ENCODE measurements at regions not wholly inside any gene's neighbourhood (a gene's known extent, or its start where the extent isn't known, plus 50 kb on each side); places are given as distances from the start of the nearest gene placed in this dataset.

DNA sequence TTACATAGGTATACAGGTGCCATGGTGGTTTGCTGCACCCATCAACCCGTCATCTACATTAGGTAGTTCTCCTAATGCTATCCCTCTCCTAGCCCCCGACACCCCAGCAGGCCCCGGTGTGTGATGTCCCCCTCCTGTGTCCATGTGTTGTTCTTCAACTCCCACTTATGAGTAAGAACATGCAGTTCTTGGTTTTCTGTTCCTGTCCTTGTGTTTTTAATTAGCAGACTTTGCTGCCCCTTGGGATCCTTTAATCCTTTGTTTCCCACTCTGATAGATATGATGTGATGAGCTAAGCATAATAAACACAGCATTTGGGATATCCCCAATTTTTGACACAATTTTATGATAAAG is 71.1 kb upstream of the PALS2 start:
- no peak for DNase-seq
- H3K27me3 ChIP-seq (ENCODE audit: insufficient read depth, low read length, poor library complexity), result no peaks in the 10 kb centered on the region

DNA sequence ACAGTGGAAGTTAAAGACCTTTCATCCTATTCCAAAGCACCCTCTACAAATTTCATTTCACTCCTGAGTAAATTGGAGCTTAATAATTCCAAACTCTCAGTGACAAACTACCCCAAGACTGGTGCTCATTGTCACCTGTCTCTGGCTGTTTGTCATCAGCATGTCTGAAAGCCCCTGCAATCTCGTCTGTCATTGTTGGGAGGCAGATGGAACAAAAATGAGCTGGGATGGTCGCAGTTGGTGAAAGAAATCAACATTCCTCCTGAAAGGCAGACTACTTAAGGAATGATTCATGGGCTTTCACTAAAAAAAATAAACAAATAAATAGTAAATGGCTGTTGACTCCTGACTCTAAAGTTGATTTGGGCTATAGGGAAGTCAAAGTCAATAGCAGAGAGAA is 69.7 kb upstream of the PALS2 start:
- Histone ChIP-seq H3K27ac (ENCODE audit: low read length) (no peak overlapping the region), H2AFZ (ENCODE audit: low read depth, low read length) (no peak overlapping the region), H3K9me3 (ENCODE audit: insufficient read depth, low read length, severe bottlenecking) (no peaks in the 10 kb centered on the region), H3K9ac (ENCODE audit: low read depth, low read length) (no peak overlapping the region), H4K20me1 (ENCODE audit: insufficient read depth, low read length) (no peaks in the 10 kb centered on the region; the same call in 1 of the 2 replicates), H3K27me3 (ENCODE audit: insufficient read depth, low read length, poor library complexity) (no peaks in the 10 kb centered on the region), H3K4me2 (ENCODE audit: insufficient read depth, low read length) (no peak overlapping the region), H3K36me3 (ENCODE audit: insufficient read depth, low read length) (no peaks in the 10 kb centered on the region), H3K4me3 (ENCODE audit: low read depth in 1 of 2, low read length in 2 of 2) (no peak overlapping the region), H3K79me2 (ENCODE audit: insufficient read depth, low read length) (no peaks in the 10 kb centered on the region), H3K4me1 (ENCODE audit: insufficient read depth, low read length) (no peaks in the 10 kb centered on the region)
- DNase-seq (no peak), ATAC-seq (ENCODE audit: insufficient read depth, low read depth) (no peak)
- TF ChIP-seq, protein P1, sequence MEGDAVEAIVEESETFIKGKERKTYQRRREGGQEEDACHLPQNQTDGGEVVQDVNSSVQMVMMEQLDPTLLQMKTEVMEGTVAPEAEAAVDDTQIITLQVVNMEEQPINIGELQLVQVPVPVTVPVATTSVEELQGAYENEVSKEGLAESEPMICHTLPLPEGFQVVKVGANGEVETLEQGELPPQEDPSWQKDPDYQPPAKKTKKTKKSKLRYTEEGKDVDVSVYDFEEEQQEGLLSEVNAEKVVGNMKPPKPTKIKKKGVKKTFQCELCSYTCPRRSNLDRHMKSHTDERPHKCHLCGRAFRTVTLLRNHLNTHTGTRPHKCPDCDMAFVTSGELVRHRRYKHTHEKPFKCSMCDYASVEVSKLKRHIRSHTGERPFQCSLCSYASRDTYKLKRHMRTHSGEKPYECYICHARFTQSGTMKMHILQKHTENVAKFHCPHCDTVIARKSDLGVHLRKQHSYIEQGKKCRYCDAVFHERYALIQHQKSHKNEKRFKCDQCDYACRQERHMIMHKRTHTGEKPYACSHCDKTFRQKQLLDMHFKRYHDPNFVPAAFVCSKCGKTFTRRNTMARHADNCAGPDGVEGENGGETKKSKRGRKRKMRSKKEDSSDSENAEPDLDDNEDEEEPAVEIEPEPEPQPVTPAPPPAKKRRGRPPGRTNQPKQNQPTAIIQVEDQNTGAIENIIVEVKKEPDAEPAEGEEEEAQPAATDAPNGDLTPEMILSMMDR (IDR thresholded peaks at IDR 0.05; ENCODE audit: borderline replicate concordance, extremely low read depth, low read length, poor library complexity, severe bottlenecking), result no peak
- no peak for TF ChIP-seq EZH2 (IDR thresholded peaks at IDR 0.05; ENCODE audit: borderline replicate concordance, low read depth, low read length, severe bottlenecking)

More for the DNA sequence above, 71.1 kb upstream of the PALS2 start:
- Histone ChIP-seq H3K27ac (ENCODE audit: low read length) (no peak overlapping the region), H3K9me3 (ENCODE audit: insufficient read depth, low read length, severe bottlenecking) (no peaks in the 10 kb centered on the region), H3K4me3 (ENCODE audit: low read depth in 1 of 2, low read length in 2 of 2) (no peak overlapping the region), H3K4me2 (ENCODE audit: insufficient read depth, low read length) (no peak overlapping the region), H3K36me3 (ENCODE audit: insufficient read depth, low read length) (no peaks in the 10 kb centered on the region), H3K79me2 (ENCODE audit: insufficient read depth, low read length) (no peaks in the 10 kb centered on the region), H3K4me1 (ENCODE audit: insufficient read depth, low read length) (no peaks in the 10 kb centered on the region), H4K20me1 (ENCODE audit: insufficient read depth, low read length) (no peaks in the 10 kb centered on the region), H2AFZ (ENCODE audit: low read depth, low read length) (no peak overlapping the region), H3K9ac (ENCODE audit: low read depth, low read length) (no peak overlapping the region)
- TF ChIP-seq, protein P1 (IDR thresholded peaks at IDR 0.05; ENCODE audit: borderline replicate concordance, extremely low read depth, low read length, poor library complexity, severe bottlenecking), result no peak
- TF ChIP-seq EZH2 (IDR thresholded peaks at IDR 0.05; ENCODE audit: borderline replicate concordance, low read depth, low read length, severe bottlenecking), result no peak
- no peak for ATAC-seq (ENCODE audit: insufficient read depth, low read depth)

- DNase-seq, result no peak
Measured at GRCh38 chr7:24504040-24504439, 69.2 kb upstream of the PALS2 start.

More at GRCh38 chr7:24504040-24504439, 69.2 kb upstream of the PALS2 start:
- H3K36me3 ChIP-seq (ENCODE audit: insufficient read depth, low read length), result no peaks in the 10 kb centered on the region
- TF ChIP-seq EZH2 (IDR thresholded peaks at IDR 0.05; ENCODE audit: borderline replicate concordance, low read depth, low read length, severe bottlenecking), result no peak
- TF ChIP-seq, protein P1 (IDR thresholded peaks at IDR 0.05; ENCODE audit: borderline replicate concordance, extremely low read depth, low read length, poor library complexity, severe bottlenecking), result no peak
- no peaks in the 10 kb centered on the region for H3K9me3 ChIP-seq (ENCODE audit: insufficient read depth, low read length, severe bottlenecking)
- no peak overlapping the region for H3K4me2 ChIP-seq (ENCODE audit: insufficient read depth, low read length)
- H3K27ac ChIP-seq (ENCODE audit: low read length), result no peak overlapping the region
- H2AFZ ChIP-seq (ENCODE audit: low read depth, low read length), result no peak overlapping the region
- no peaks in the 10 kb centered on the region for H3K27me3 ChIP-seq (ENCODE audit: insufficient read depth, low read length, poor library complexity)
- H3K9ac ChIP-seq (ENCODE audit: low read depth, low read length), result no peak overlapping the region
- no peak for ATAC-seq (ENCODE audit: insufficient read depth, low read depth)
- H4K20me1 ChIP-seq (ENCODE audit: insufficient read depth, low read length), result no peaks in the 10 kb centered on the region; the same call in 1 of the 2 replicates
- no peaks in the 10 kb centered on the region for H3K79me2 ChIP-seq (ENCODE audit: insufficient read depth, low read length)
- H3K4me1 ChIP-seq (ENCODE audit: insufficient read depth, low read length), result no peaks in the 10 kb centered on the region
- no peak overlapping the region for H3K4me3 ChIP-seq (ENCODE audit: low read depth in 1 of 2, low read length in 2 of 2)

Measured in DND-41 (cell line).